Bronchial epithelial cell (primary cell): ENCODE measurements at regions not wholly inside any gene's neighbourhood (a gene's known extent, or its start where the extent isn't known, plus 50 kb on each side); places are given as distances from the start of the nearest gene placed in this dataset.

Experiments used
- DNase-seq: peaks from one replicate; pipeline ENCODE4 v3.0.0-alpha.2; 2010; ENCODE audit warnings: low read depth
- FAIRE-seq: peaks from 2 replicates; lab custom pipeline; 2011; peaks lifted over from hg19 to GRCh38; lab: Jason Lieb, UNC
- H3K27me3 ChIP-seq: 2 replicates; pipeline ENCODE4 v1.5.1; 2011; ENCODE audit warnings: low read length; ENCODE audit not compliant: control insufficient read depth, insufficient read depth
- H3K36me3 ChIP-seq: 2 replicates; pipeline ENCODE4 v1.5.1; 2011; ENCODE audit warnings: low read length; ENCODE audit not compliant: control insufficient read depth, insufficient read depth
- H3K4me3 ChIP-seq: 2 replicates; pipeline ENCODE4 v1.5.1; 2011; ENCODE audit warnings: mild to moderate bottlenecking, low read depth, low read length, control low read depth
- CTCF ChIP-seq: IDR thresholded peaks from 2 replicates; pipeline ENCODE4 v1.5.1; 2011; ENCODE audit warnings: mild to moderate bottlenecking, moderate library complexity, low read length, control low read depth, inconsistent platforms; ENCODE audit not compliant: insufficient read depth, severe bottlenecking

GRCh38 chr12:59517522-59517921, 78.3 kb upstream of the SLC16A7 start:
- no peak for FAIRE-seq
- DNase-seq = no peak

DNA sequence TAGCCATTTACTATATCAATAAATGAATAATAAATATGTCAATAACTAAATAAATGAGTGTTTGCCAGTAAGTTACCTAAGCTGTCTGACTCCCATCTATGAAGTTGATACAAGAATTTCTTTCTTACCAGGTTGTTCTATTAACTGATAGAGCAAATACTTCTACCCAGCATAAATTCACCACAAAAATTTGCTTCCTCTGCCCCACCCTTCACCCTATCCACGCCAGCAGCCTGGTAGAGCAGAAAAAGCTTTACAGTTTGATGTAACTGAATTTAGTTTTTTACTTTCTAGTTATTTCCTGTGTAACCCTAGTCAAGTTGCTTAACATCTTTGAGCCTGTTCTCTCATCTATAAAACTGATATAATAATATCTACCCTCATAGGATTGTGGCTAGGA, 94.9 kb upstream of the SLC16A7 start:
- DNase-seq = peak; percentile 11
- FAIRE-seq = no peak
- no peak for TF ChIP-seq CTCF

More at GRCh38 chr12:59517522-59517921, 78.3 kb upstream of the SLC16A7 start:
- H3K27me3 ChIP-seq = no peaks in the 10 kb centered on the region
- no peak overlapping the region for H3K4me3 ChIP-seq
- H3K36me3 ChIP-seq = no peaks in the 10 kb centered on the region
- TF ChIP-seq CTCF = no peak

GRCh38 chr12:59500335-59500734, 95.5 kb upstream of the SLC16A7 start:
- Histone ChIP-seq H3K27me3 (no peaks in the 10 kb centered on the region), H3K36me3 (no peaks in the 10 kb centered on the region), H3K4me3 (no peak overlapping the region)
- DNase-seq = no peak
- TF ChIP-seq CTCF = no peak
- no peak for FAIRE-seq

More for the DNA sequence above, 94.9 kb upstream of the SLC16A7 start:
- H3K36me3 ChIP-seq = no peaks in the 10 kb centered on the region
- no peaks in the 10 kb centered on the region for H3K27me3 ChIP-seq
- no peak overlapping the region for H3K4me3 ChIP-seq

DNA sequence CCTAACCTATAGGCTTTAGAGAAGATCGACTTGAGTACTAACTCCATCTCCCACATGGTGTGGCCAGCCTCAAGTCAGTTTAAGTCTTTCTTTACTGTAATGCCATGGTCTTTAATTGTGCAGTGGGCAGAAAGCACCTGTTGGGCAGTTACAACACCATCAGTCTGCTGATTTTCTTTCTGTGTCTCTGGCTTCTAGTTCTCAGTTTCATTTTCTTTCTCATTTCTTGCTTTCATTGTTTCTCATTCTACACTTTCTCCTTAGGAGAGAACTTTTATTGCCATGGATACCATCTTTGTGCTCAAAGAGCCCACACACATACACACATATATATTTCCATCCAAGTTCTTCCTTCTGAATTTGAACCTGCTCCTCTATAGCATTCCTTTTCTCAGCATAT, 96.1 kb upstream of the SLC16A7 start:
- H3K27me3 ChIP-seq = no peaks in the 10 kb centered on the region
- H3K36me3 ChIP-seq = no peaks in the 10 kb centered on the region
- H3K4me3 ChIP-seq = no peak overlapping the region
- FAIRE-seq = no peak
- no peak for TF ChIP-seq CTCF
- DNase-seq = no peak

- no peaks in the 10 kb centered on the region for H3K27me3 ChIP-seq
- no peak for TF ChIP-seq CTCF
- no peak for FAIRE-seq
- no peak overlapping the region for H3K4me3 ChIP-seq
- no peak for DNase-seq
- H3K36me3 ChIP-seq = no peaks in the 10 kb centered on the region
These were observed 101.2 kb upstream of the SLC16A7 start for GRCh38 chr12:59494617-59495016.

GRCh38 chr12:59491877-59492276, 104.0 kb upstream of the SLC16A7 start:
- no peak for DNase-seq
- TF ChIP-seq CTCF = no peak
- H3K27me3 ChIP-seq = no peaks in the 10 kb centered on the region
- H3K36me3 ChIP-seq = no peaks in the 10 kb centered on the region
- no peak for FAIRE-seq
- H3K4me3 ChIP-seq = no peak overlapping the region
